Smooth muscle cell (in vitro differentiated cells): ENCODE measurements at regions not wholly inside any gene's neighbourhood (a gene's known extent, or its start where the extent isn't known, plus 50 kb on each side); places are given as distances from the start of the nearest gene placed in this dataset.

Experiments used
- DNase-seq: peaks from one replicate; lab custom pipeline; 2025; ENCODE audit not compliant: unreplicated experiment; lab: John Stamatoyannopoulos, UW
- H2AFZ ChIP-seq: fragments of 200-600 bp; sonication (generic); 2 replicates; pipeline ENCODE4 v1.6.0; 2016; ENCODE audit warnings: antibody characterized with exemption, low read depth, mild to moderate bottlenecking
- H3F3A ChIP-seq: fragments of 200-600 bp; sonication (generic); 2 replicates; pipeline ENCODE4 v1.6.0; 2017; ENCODE audit warnings: antibody characterized with exemption, low read depth
- H3K27ac ChIP-seq: fragments of 200-600 bp; sonication (generic); 2 replicates; pipeline ENCODE4 v1.5.1; 2016; ENCODE audit warnings: low read depth, mild to moderate bottlenecking
- H3K27me3 ChIP-seq: fragments of 200-600 bp; sonication (generic); 2 replicates; pipeline ENCODE4 v1.6.1; 2016; ENCODE audit warnings: low read depth, mild to moderate bottlenecking
- H3K36me3 ChIP-seq: fragments of 200-600 bp; sonication (generic); 2 replicates; pipeline ENCODE4 v1.5.1; 2016; ENCODE audit warnings: low read depth
- H3K4me1 ChIP-seq: fragments of 200-600 bp; sonication (generic); 2 replicates; pipeline ENCODE4 v1.5.1; 2016; ENCODE audit warnings: low read depth
- H3K4me2 ChIP-seq: fragments of 200-600 bp; sonication (generic); 2 replicates; pipeline ENCODE4 v1.6.0; 2016; ENCODE audit warnings: mild to moderate bottlenecking
- H3K4me3 ChIP-seq: fragments of 200-600 bp; sonication (generic); 2 replicates; pipeline ENCODE4 v1.5.1; 2016; ENCODE audit warnings: mild to moderate bottlenecking
- H3K79me2 ChIP-seq: fragments of 200-600 bp; sonication (generic); 2 replicates; pipeline ENCODE4 v1.6.0; 2016; ENCODE audit warnings: low read depth, mild to moderate bottlenecking
- H3K9ac ChIP-seq: fragments of 200-600 bp; sonication (generic); 2 replicates; pipeline ENCODE4 v1.6.0; 2016; ENCODE audit warnings: low read depth
- H3K9me3 ChIP-seq: fragments of 200-600 bp; sonication (generic); replicated peaks from 2 replicates; pipeline ENCODE4 v1.5.1; 2016; ENCODE audit warnings: low read depth
- H4K20me1 ChIP-seq: fragments of 200-600 bp; sonication (generic); 2 replicates; pipeline ENCODE4 v1.6.0; 2016; ENCODE audit warnings: low read depth
- WGBS: methylation state at CpG from one replicate; pipeline ENCODE4 v1.1.7; 2016; ENCODE audit warnings: low lambda C conversion rate; 5-methylcytosine and 5-hydroxymethylcytosine counted together
- TF ChIP-seq, protein P1 (sequence below): fragments of 200-600 bp; sonication (generic); IDR thresholded peaks from 2 replicates; pipeline ENCODE4 v1.5.1; 2017; ENCODE audit warnings: borderline replicate concordance, mild to moderate bottlenecking, antibody characterized with exemption; ENCODE audit not compliant: insufficient read depth, poor library complexity, severe bottlenecking

DNA sequence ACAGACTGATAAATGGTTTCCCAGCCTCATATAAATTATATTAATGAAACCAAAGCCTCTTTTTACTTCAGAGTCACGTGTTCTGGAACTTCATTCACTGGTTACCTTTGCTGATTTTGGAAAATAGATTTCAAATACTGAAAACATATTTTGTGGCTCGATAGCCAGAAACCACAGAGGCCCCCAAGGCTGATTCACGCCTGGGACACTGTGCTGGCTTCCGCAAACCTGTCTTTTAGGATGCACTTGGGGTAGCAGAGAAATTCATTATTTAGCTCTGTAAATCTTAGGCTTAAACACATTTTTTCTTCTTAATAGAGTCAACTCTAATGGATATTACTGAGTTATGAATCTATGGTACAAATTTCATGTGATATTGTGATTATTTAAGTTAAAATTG is 90.7 kb upstream of the TMEM18 start:
- no peaks in the 10 kb centered on the region for H3F3A ChIP-seq
- H4K20me1 ChIP-seq = no peaks in the 10 kb centered on the region
- no peak overlapping the region for H3K4me3 ChIP-seq
- no peak overlapping the region for H3K9ac ChIP-seq
- H3K27me3 ChIP-seq = no peaks in the 10 kb centered on the region
- TF ChIP-seq, protein P1, sequence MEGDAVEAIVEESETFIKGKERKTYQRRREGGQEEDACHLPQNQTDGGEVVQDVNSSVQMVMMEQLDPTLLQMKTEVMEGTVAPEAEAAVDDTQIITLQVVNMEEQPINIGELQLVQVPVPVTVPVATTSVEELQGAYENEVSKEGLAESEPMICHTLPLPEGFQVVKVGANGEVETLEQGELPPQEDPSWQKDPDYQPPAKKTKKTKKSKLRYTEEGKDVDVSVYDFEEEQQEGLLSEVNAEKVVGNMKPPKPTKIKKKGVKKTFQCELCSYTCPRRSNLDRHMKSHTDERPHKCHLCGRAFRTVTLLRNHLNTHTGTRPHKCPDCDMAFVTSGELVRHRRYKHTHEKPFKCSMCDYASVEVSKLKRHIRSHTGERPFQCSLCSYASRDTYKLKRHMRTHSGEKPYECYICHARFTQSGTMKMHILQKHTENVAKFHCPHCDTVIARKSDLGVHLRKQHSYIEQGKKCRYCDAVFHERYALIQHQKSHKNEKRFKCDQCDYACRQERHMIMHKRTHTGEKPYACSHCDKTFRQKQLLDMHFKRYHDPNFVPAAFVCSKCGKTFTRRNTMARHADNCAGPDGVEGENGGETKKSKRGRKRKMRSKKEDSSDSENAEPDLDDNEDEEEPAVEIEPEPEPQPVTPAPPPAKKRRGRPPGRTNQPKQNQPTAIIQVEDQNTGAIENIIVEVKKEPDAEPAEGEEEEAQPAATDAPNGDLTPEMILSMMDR = no peak
- DNase-seq = no peak
- no peaks in the 10 kb centered on the region for H3K36me3 ChIP-seq
- no peaks in the 10 kb centered on the region for H3K4me1 ChIP-seq
- H3K4me2 ChIP-seq = no peak overlapping the region
- no peak overlapping the region for H3K27ac ChIP-seq
- WGBS = 68% methylated on average over 4 of the region's 4 CpGs
- no peaks in the 10 kb centered on the region for H3K79me2 ChIP-seq
- no peaks in the 10 kb centered on the region for H3K9me3 ChIP-seq
- no peak overlapping the region for H2AFZ ChIP-seq

DNA sequence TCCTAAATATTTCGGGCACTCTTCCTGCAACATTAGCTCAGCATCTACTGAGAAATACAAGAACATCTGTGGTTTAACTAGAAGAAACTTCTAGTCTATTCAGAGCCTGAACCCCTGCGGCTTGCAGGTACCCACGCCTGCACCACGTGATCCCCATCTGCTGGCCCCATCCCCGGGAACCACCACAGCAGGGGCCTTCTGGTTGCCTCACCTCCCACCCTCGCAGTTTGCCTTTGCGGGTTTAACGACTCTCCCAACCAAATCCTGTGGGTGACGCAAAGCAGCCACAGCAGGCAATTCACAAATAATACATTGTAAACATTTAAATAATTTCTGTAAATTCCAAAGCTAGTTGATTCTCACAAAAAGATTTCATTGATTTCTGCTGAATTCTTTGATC is 90.2 kb upstream of the TMEM18 start:
- Histone ChIP-seq H3K36me3 (no peaks in the 10 kb centered on the region), H3K4me2 (no peak overlapping the region), H3K4me1 (no peaks in the 10 kb centered on the region), H3K9me3 (no peaks in the 10 kb centered on the region), H3K79me2 (no peaks in the 10 kb centered on the region), H3K27me3 (no peaks in the 10 kb centered on the region), H3K9ac (no peak overlapping the region), H3K4me3 (no peak overlapping the region), H2AFZ (no peak overlapping the region), H3K27ac (no peak overlapping the region), H4K20me1 (no peaks in the 10 kb centered on the region), H3F3A (no peaks in the 10 kb centered on the region)
- 45% methylated on average over 9 of the region's 9 CpGs for WGBS
- DNase-seq = no peak
- TF ChIP-seq, protein P1 = no peak

DNA sequence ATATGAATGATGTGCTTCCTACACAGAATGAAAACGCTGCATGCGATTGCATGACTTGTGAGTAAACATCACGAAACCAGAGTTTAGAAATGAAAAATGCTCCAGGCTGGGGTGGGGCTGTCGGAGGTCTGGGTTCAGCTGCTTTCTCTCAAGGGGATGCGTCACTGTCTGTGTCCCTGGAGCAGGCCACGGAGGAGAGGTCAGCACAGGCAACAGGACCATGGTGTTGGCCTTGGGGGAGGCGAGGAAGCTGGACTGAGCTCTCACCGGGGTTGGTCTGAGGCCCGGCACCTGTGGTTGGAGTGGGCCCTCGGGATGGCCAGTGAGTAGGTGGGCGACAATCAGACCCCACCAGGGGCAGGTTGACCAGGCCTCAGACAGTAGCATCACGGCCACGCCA is 89.0 kb upstream of the TMEM18 start:
- H3K27ac ChIP-seq = no peak overlapping the region
- H3K4me2 ChIP-seq = no peak overlapping the region
- H3K4me1 ChIP-seq = no peaks in the 10 kb centered on the region
- H3K9ac ChIP-seq = no peak overlapping the region
- WGBS = 75% methylated on average over 13 of the region's 13 CpGs
- DNase-seq = no peak
- H3K9me3 ChIP-seq = no peaks in the 10 kb centered on the region
- H3F3A ChIP-seq = no peaks in the 10 kb centered on the region
- no peaks in the 10 kb centered on the region for H3K27me3 ChIP-seq
- no peaks in the 10 kb centered on the region for H3K36me3 ChIP-seq
- H3K79me2 ChIP-seq = no peaks in the 10 kb centered on the region
- H3K4me3 ChIP-seq = no peak overlapping the region
- TF ChIP-seq, protein P1 = no peak
- H2AFZ ChIP-seq = no peak overlapping the region
- no peaks in the 10 kb centered on the region for H4K20me1 ChIP-seq

DNA sequence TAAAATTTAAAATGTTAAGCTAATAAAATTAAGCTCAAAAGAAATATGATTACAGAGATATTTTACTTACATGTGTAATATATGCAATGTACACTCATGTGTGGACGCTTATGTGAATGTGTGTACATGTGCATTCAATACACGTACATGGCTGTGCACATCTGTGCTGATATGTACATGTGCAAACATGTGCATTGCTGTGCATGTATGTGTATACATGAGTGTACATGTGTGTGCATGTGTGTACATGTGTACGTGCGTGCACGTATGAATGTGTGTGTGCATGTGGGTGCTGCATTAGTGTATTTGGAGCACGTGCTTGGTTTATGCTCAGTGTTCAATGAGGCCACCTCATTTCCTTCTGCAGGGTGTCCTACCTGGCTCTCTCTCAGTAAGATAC is 88.2 kb upstream of the TMEM18 start:
- no peak overlapping the region for H3K9ac ChIP-seq

More for the DNA sequence above, 88.2 kb upstream of the TMEM18 start:
- WGBS = 95% methylated on average over 6 of the region's 6 CpGs
- Histone ChIP-seq H3K27ac (no peak overlapping the region), H2AFZ (no peak overlapping the region), H3K79me2 (no peaks in the 10 kb centered on the region), H3K9me3 (no peaks in the 10 kb centered on the region), H3K36me3 (no peaks in the 10 kb centered on the region), H3K27me3 (no peaks in the 10 kb centered on the region), H3K4me1 (no peaks in the 10 kb centered on the region), H3K4me3 (no peak overlapping the region), H3F3A (no peaks in the 10 kb centered on the region), H3K4me2 (no peak overlapping the region), H4K20me1 (no peaks in the 10 kb centered on the region)
- DNase-seq = no peak
- TF ChIP-seq, protein P1 = no peak
